ENCODE measurements at regions not wholly inside any gene's neighbourhood (a gene's known extent, or its start where the extent isn't known, plus 50 kb on each side); places are given as distances from the start of the nearest gene placed in this dataset.

- no peak for TF ChIP-seq POLR2AphosphoS5 (IDR thresholded peaks at IDR 0.05)
- TF ChIP-seq CTCF (IDR thresholded peaks at IDR 0.05), result no peak
- no peak for TF ChIP-seq POLR2A (IDR thresholded peaks at IDR 0.05)
Measured at GRCh38 chr2:8333177-8333831, 348.6 kb upstream of the ID2 start.
